Islet of Langerhans (tissue), 1 donor: ENCODE measurements at regions not wholly inside any gene's neighbourhood (a gene's known extent, or its start where the extent isn't known, plus 50 kb on each side); places are given as distances from the start of the nearest gene placed in this dataset.

Source experiments
- FAIRE-seq: peaks from one replicate; lab custom pipeline; 2011; peaks lifted over from hg19 to GRCh38; lab: Jason Lieb, UNC

GRCh38 chr10:58932577-58933314, 243.7 kb upstream of the PHYHIPL start:
- no peak for FAIRE-seq

- no peak for FAIRE-seq
These were observed 240.1 kb upstream of the PHYHIPL start for GRCh38 chr10:58936364-58936763.

GRCh38 chr10:58937423-58937822, 239.0 kb upstream of the PHYHIPL start:
- no peak for FAIRE-seq

GRCh38 chr10:58942724-58943123, 233.7 kb upstream of the PHYHIPL start:
- no peak for FAIRE-seq

- no peak for FAIRE-seq
These were observed 233.1 kb upstream of the PHYHIPL start for GRCh38 chr10:58943256-58943890.

GRCh38 chr10:58943960-58944359, 232.5 kb upstream of the PHYHIPL start:
- FAIRE-seq, result no peak

- no peak for FAIRE-seq
These were observed 228.1 kb upstream of the PHYHIPL start for GRCh38 chr10:58948303-58948702.

- FAIRE-seq, result no peak
These were observed 225.8 kb upstream of the PHYHIPL start for GRCh38 chr10:58950618-58951017.

- FAIRE-seq, result no peak
These were observed 225.4 kb upstream of the PHYHIPL start for GRCh38 chr10:58951087-58951486.

- FAIRE-seq, result no peak
These were observed 224.7 kb upstream of the PHYHIPL start for GRCh38 chr10:58951746-58952145.

- no peak for FAIRE-seq
These were observed 224.3 kb upstream of the PHYHIPL start for GRCh38 chr10:58952162-58952601.

GRCh38 chr10:58952747-58953466, 223.5 kb upstream of the PHYHIPL start:
- FAIRE-seq, result peak; percentile 45

GRCh38 chr10:58954178-58954577, 222.3 kb upstream of the PHYHIPL start:
- FAIRE-seq, result no peak

- no peak for FAIRE-seq
These were observed 220.8 kb upstream of the PHYHIPL start for GRCh38 chr10:58955615-58956014.

GRCh38 chr10:58956926-58957325, 219.5 kb upstream of the PHYHIPL start:
- FAIRE-seq, result no peak

- FAIRE-seq, result no peak
These were observed 218.9 kb upstream of the PHYHIPL start for GRCh38 chr10:58957517-58957916.

- FAIRE-seq, result no peak
These were observed 213.3 kb upstream of the PHYHIPL start for GRCh38 chr10:58963101-58963534.

- FAIRE-seq, result no peak
These were observed 212.7 kb upstream of the PHYHIPL start for GRCh38 chr10:58963723-58964124.

- FAIRE-seq, result no peak
These were observed 210.6 kb upstream of the PHYHIPL start for GRCh38 chr10:58965855-58966254.

GRCh38 chr10:58967551-58968388, 208.7 kb upstream of the PHYHIPL start:
- FAIRE-seq, result no peak

GRCh38 chr10:58968389-58968755, 208.1 kb upstream of the PHYHIPL start:
- no peak for FAIRE-seq

GRCh38 chr10:58969576-58969975, 206.9 kb upstream of the PHYHIPL start:
- no peak for FAIRE-seq
